K562 (cell line): ENCODE measurements at regions not wholly inside any gene's neighbourhood (a gene's known extent, or its start where the extent isn't known, plus 50 kb on each side); places are given as distances from the start of the nearest gene placed in this dataset.

Source experiments
- ATAC-seq: fragments of 200-7000 bp; cut with Tn5 transposase; 3 replicates; pipeline ENCODE4 v1.9.1; 2020; ENCODE audit warnings: moderate library complexity
- BruUV-seq: library from RNA; stranded (reverse); fragments of 400-500 nt; replicated peaks from 2 replicates; lab custom pipeline; 2021; lab: Mats Ljungman, UMichigan
- CTCF ChIA-PET: fragments of 300-600 bp; formaldehyde crosslinking; extraction: SDS; loops from one replicate; lab custom pipeline; 2021; ENCODE audit warnings: low intra/inter-chr PET ratio; lab: Yijun Ruan, JAX
- POLR2A ChIA-PET: fragments of 300-600, 350-650 bp; sonication (Branson Sonifier 250); formaldehyde crosslinking; extraction: SDS; loops from one replicate; lab custom pipeline; 2021; ENCODE audit warnings: antibody characterized with exemption, inconsistent platforms; lab: Yijun Ruan, JAX
- DNase-seq, 4 experiments: peaks; one replicate each; pipeline versions ENCODE4 v3.0.0 to v3.0.0-alpha.2; 2011 to 2018; ENCODE audit warnings: low spot score in 3 of 4, mixed read lengths in 3 of 4; ENCODE audit errors: extremely low read depth in 1 of 4
- FAIRE-seq: peaks from 2 replicates; lab custom pipeline; 2011; peaks lifted over from hg19 to GRCh38; lab: Jason Lieb, UNC
- H2AFZ ChIP-seq: 2 replicates; pipeline ENCODE4 v1.6.0; 2011; ENCODE audit warnings: low read depth, low read length, control low read depth, inconsistent platforms
- H3K27ac ChIP-seq: fragments of 200-600 bp; 3 replicates; pipeline ENCODE4 v1.8.0; 2011; ENCODE audit warnings: low read depth, mild to moderate bottlenecking, control low read depth, inconsistent platforms, low read length, moderate library complexity, mixed read lengths; ENCODE audit errors: extremely low read depth
- H3K27me3 ChIP-seq, 2 experiments: fragments of 300-600 bp in 1 of 2; 2 replicates in 1 of 2; 3 replicates in 1 of 2; pipeline versions ENCODE4 v1.6.0 to v1.8.0; 2011; ENCODE audit warnings: inconsistent platforms in 2 of 2, low read length in 2 of 2, mild to moderate bottlenecking in 1 of 2, mixed read lengths in 1 of 2, moderate library complexity in 1 of 2; ENCODE audit not compliant: control insufficient read depth in 2 of 2, insufficient read depth in 2 of 2
- H3K36me3 ChIP-seq: fragments of 300-600 bp; 3 replicates; pipeline ENCODE4 v1.8.0; 2011; ENCODE audit warnings: mild to moderate bottlenecking, low read length, inconsistent platforms; ENCODE audit not compliant: control insufficient read depth, insufficient read depth
- H3K4me1 ChIP-seq, 2 experiments: fragments of 200-600 bp in 1 of 2; replicated peaks in 1 of 2; 2 replicates in 1 of 2; 3 replicates in 1 of 2; pipeline versions ENCODE4 v1.5.1 to v1.8.0; 2011; ENCODE audit warnings: inconsistent platforms in 2 of 2, low read length in 2 of 2, mild to moderate bottlenecking in 1 of 2, mixed read lengths in 1 of 2, moderate library complexity in 1 of 2; ENCODE audit not compliant: control insufficient read depth in 2 of 2, insufficient read depth in 2 of 2
- H3K4me2 ChIP-seq: 2 replicates; pipeline ENCODE4 v1.6.1; 2011; ENCODE audit warnings: low read length, control low read depth, inconsistent platforms, mixed read lengths; ENCODE audit not compliant: insufficient read depth
- H3K4me3 ChIP-seq: fragments of 200-600 bp; sonication (generic), shearing (Covaris generic); 2 replicates; pipeline ENCODE4 v1.5.1; 2016; ENCODE audit warnings: control low read depth, inconsistent platforms
- H3K79me2 ChIP-seq: fragments of 200-600 bp; 3 replicates; pipeline ENCODE4 v1.8.0; 2011; ENCODE audit warnings: low read length, inconsistent platforms; ENCODE audit not compliant: control insufficient read depth, insufficient read depth
- H3K9ac ChIP-seq, 2 experiments: 2 replicates each; pipeline versions ENCODE4 v1.6.0 to v1.6.1; 2011; ENCODE audit warnings: low read depth in 2 of 2, low read length in 2 of 2, control low read depth in 1 of 2, inconsistent platforms in 1 of 2, mild to moderate bottlenecking in 1 of 2, mixed read lengths in 1 of 2; ENCODE audit not compliant: insufficient read depth in 1 of 2
- H3K9me1 ChIP-seq: one replicate; pipeline ENCODE4 v1.6.0; 2011; ENCODE audit warnings: inconsistent platforms, mild to moderate bottlenecking, low read length, moderate library complexity; ENCODE audit not compliant: control insufficient read depth, insufficient read depth
- H3K9me3 ChIP-seq: replicated peaks from 2 replicates; pipeline ENCODE4 v1.5.1; 2011; ENCODE audit warnings: low read depth, low read length, inconsistent platforms; ENCODE audit not compliant: control insufficient read depth, insufficient read depth
- H4K20me1 ChIP-seq: replicated peaks from 2 replicates; pipeline ENCODE4 v1.6.1; 2011; ENCODE audit warnings: low read length, inconsistent platforms, mixed read lengths; ENCODE audit not compliant: control insufficient read depth, insufficient read depth
- ASH1L ChIP-seq: fragments of 450-650 bp; IDR thresholded peaks from 2 replicates; pipeline ENCODE4 v1.6.1; 2018; ENCODE audit warnings: borderline replicate concordance, mild to moderate bottlenecking, low read depth; ENCODE audit not compliant: partially characterized antibody
- CAMTA2 ChIP-seq: fragments of 250-450 bp; sonication (Bioruptor Pico); conservative IDR thresholded peaks from 2 replicates; pipeline ENCODE4 v1.5.1; 2022
- FOS ChIP-seq: IDR thresholded peaks from 3 replicates; pipeline ENCODE4 v1.6.1; 2011; ENCODE audit not compliant: insufficient read length; ENCODE audit errors: extremely low read depth
- IRF9 ChIP-seq: fragments of 450-650 bp; IDR thresholded peaks from 2 replicates; pipeline ENCODE4 v1.6.1; 2016; ENCODE audit warnings: missing biosample characterization, missing genetic modification characterization
- NFYB ChIP-seq: IDR thresholded peaks from 2 replicates; pipeline ENCODE4 v1.6.1; 2011; ENCODE audit warnings: mild to moderate bottlenecking, moderate library complexity; ENCODE audit not compliant: insufficient read length; ENCODE audit errors: extremely low read depth
- NR2F6 ChIP-seq: fragments of 450-650 bp; formaldehyde crosslinking; IDR thresholded peaks from 2 replicates; pipeline ENCODE4 v1.4.0; 2020; ENCODE audit warnings: mild to moderate bottlenecking
- RAD51 ChIP-seq: fragments of 450-650 bp; IDR thresholded peaks from 2 replicates; pipeline ENCODE4 v1.7.1; 2016; ENCODE audit warnings: low read depth, mild to moderate bottlenecking, borderline replicate concordance
- RBM25 ChIP-seq: fragments of 200-400 bp; formaldehyde crosslinking; IDR thresholded peaks from 2 replicates; pipeline ENCODE4 v1.6.1; 2018; ENCODE audit warnings: low read length, low read depth, moderate library complexity; ENCODE audit not compliant: severe bottlenecking
- USF1 ChIP-seq: sonication (generic); formaldehyde crosslinking; IDR thresholded peaks from 2 replicates; pipeline ENCODE4 v1.9.0; 2022; ENCODE audit warnings: mild to moderate bottlenecking, missing genetic modification reagents
- USF2 ChIP-seq: sonication (generic); formaldehyde crosslinking; IDR thresholded peaks from 2 replicates; pipeline ENCODE4 v1.5.0; 2020; ENCODE audit warnings: missing genetic modification reagents
- ZNF740 ChIP-seq, 3 experiments: fragments of 200-800 bp in 1 of 3; sonication (Bioruptor generic) in 1 of 3; sonication (generic) in 1 of 3; formaldehyde crosslinking in 1 of 3; IDR thresholded peaks; 2 replicates each; pipeline versions ENCODE4 v1.6.1 to v1.8.0; 2016 to 2022; ENCODE audit warnings: mild to moderate bottlenecking in 2 of 3, missing compliant biosample characterization in 2 of 3, missing genetic modification characterization in 2 of 3, missing genetic modification reagents in 1 of 3
- WGBS: fragments of 100-300 bp; shearing (Covaris generic); methylation state at CpG from one replicate; pipeline ENCODE4 v1.1.6; 2016; ENCODE audit warnings: low coverage, mixed read lengths; ENCODE audit not compliant: insufficient coverage; ENCODE audit errors: missing lambda C conversion rate; 5-methylcytosine and 5-hydroxymethylcytosine counted together
- in situ Hi-C: fragments of 300-500 bp; cut with MboI; formaldehyde crosslinking; loops from 4 replicates; pipeline ENCODE4 v1.15.0; 2018; ENCODE audit warnings: inconsistent platforms, mixed read lengths
- intact Hi-C: fragments of 100-400 bp; cut with micrococcal nuclease; formaldehyde crosslinking; loops from 2 replicates; pipeline ENCODE4 v1.14.2; 2022

- peak; percentile 48 for FAIRE-seq
Observed at GRCh38 chr7:67438198-67438882, 441.7 kb downstream of the TYW1 start.

More at GRCh38 chr7:67438198-67438882, 441.7 kb downstream of the TYW1 start:
- Histone ChIP-seq H3K36me3 (no peaks in the 10 kb centered on the region), H3K27me3 (peaks cover 9 to 23% of the 10 kb centered on the region in 2 experiments; a peak in 2 of 5 replicates), H3K27ac (no peak overlapping the region), H3K4me3 (no peak overlapping the region), H3K4me2 (peak overlapping the region; percentile 46), H3K4me1 (no peaks in the 10 kb centered on the region; a peak in 1 of 5 replicates), H3K9me1 (no peaks in the 10 kb centered on the region), H2AFZ (no peak overlapping the region; the same call in 1 of the 2 replicates), H3K9me3 (no peaks in the 10 kb centered on the region), H3K79me2 (no peaks in the 10 kb centered on the region), H4K20me1 (no peaks in the 10 kb centered on the region; the same call in 1 of the 2 replicates), H3K9ac (no peak overlapping the region)
- POLR2A ChIA-PET = interaction anchor here (0.9 to 1.1 kb wide), 2 partner anchors 9 to 12 kb away, joined by 3 to 6 read pairs; no protein-coding TSS in a partner anchor
- BruUV-seq = no TSS peak
- peak; percentile 58 for TF ChIP-seq RBM25
- TF ChIP-seq FOS = peak; percentile 69
- peak; percentile 89 for TF ChIP-seq NFYB
- no peak for TF ChIP-seq NR2F6
- peak; percentile 74 for TF ChIP-seq RAD51
- 0 out of 2 replicates have a peak, but pooled peaks have one; percentile 49 for TF ChIP-seq USF1 (CRISPR knock-in tag)
- no peak for TF ChIP-seq ZNF740 (CRISPR knock-in tag; IDR thresholded peaks at IDR 0.05)
- peak in 1 of 2 experiments; percentile 75; a peak in 2 of 4 replicates for TF ChIP-seq ZNF740 (tag; IDR thresholded peaks at IDR 0.05)
- peak; percentile 80 for TF ChIP-seq USF2 (CRISPR knock-in tag)
- no peak for TF ChIP-seq CAMTA2 (CRISPR knock-in tag)
- TF ChIP-seq IRF9 (tag) = no peak
- peak; percentile 28 for TF ChIP-seq ASH1L
- peak; percentile 98 for ATAC-seq
- peak; percentile 21 to 74 (median 70) for DNase-seq
- CTCF ChIA-PET = no interaction called here
- intact Hi-C loops (no loop called here), in situ Hi-C loops (no loop called here)
- 0% methylated on average over 4 of the region's 7 CpGs for WGBS
